GM12874 (cell line): ENCODE measurements at regions not wholly inside any gene's neighbourhood (a gene's known extent, or its start where the extent isn't known, plus 50 kb on each side); places are given as distances from the start of the nearest gene placed in this dataset.

Experiments used
- CTCF ChIP-seq: IDR thresholded peaks from 2 replicates; pipeline ENCODE4 v1.5.1; 2011; ENCODE audit warnings: low read depth, mild to moderate bottlenecking, control low read depth, low read length, moderate library complexity; ENCODE audit not compliant: insufficient read depth

DNA sequence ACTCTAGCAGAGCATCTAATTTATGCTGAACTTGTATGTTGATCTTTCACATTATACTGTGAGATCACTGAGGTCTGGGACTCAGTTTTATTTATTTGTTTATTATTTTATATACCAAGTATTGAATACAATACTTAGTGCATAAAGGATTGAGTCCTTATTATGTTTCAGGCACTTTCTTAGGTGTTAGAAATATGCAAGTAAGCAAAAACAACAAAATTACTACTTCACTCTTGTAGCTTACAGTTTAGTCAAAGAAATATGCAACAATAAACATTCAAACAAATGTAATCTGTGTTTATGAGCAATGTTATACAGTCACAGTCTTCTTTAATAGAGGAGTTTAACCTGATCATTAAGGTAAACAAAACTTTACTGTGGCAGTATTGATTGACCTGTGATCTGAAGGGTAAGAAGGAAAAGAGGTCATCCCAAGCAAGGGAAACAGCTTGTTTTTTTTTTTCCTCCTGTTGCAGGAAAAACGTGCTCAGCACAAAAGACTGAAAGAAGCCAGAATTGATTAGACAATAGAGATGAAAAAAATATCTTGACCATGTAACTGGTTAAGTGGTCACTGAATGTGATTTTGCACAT lies 990.7 kb downstream of the TRHDE start:
- no peak for TF ChIP-seq CTCF

DNA sequence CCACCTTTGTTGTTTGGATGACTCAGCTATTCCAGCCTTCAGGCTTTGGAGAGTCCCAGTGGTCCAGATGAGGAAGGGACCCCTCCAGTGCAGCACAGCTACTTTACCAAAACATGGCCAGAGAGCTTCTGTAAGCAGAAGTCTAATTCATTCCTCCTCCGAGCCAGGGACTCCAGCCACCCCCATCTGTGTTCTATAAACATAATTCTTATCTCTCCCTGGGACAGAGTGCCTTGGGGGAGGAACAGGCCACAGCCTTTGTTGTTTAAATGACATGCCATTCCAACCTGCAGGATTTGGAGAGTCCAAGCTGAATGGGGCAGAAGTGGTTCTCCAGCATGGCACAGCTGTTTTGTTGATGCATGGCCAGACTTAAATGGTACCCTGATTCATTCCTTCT lies 994.0 kb downstream of the TRHDE start:
- no peak for TF ChIP-seq CTCF

GRCh38 chr12:73274976-73275375 lies 1002.8 kb downstream of the TRHDE start:
- TF ChIP-seq CTCF = no peak

- TF ChIP-seq CTCF = no peak
These were observed 1005.8 kb downstream of the TRHDE start for GRCh38 chr12:73277971-73278370.

DNA sequence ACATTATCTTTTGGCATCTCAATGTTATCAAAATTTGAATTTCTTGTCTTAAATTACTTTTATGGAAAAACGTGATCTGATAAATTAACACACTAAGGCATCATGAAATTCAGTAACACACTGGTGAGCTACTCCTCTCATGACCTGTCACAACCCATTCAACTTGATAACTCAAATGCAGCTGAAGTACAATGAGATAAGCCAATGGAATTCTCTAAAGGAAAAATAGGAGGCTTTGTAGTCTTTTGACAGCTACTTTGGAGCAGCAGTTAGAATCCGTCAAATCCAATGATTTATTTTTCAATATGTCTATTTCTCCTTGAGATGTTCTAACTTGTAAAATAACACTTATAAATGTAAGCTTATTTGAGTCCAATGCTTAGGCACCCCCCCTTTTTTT lies 1029.4 kb downstream of the TRHDE start:
- TF ChIP-seq CTCF = no peak

GRCh38 chr12:73307260-73307659 lies 1035.1 kb downstream of the TRHDE start:
- TF ChIP-seq CTCF = no peak

DNA sequence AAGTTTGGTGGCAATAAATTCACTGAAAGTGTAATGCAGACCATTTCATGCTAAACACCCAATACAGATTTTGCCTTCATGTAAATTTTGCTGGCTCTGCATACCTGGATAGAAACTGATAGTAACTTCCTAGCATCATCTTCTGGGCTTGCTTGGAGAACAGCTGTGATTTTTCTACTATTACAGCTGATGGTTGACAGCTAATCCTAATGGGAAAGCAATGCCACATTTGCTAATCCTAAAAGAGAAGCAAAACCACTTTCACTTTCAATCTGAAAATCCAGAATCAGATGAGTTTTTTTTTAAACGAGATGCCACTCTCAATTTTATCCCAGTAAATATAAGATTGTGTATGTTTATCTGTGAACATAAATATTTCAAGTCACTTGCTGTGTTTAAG lies 1035.9 kb downstream of the TRHDE start:
- no peak for TF ChIP-seq CTCF
